ENCODE measurements at regions not wholly inside any gene's neighbourhood (a gene's known extent, or its start where the extent isn't known, plus 50 kb on each side); places are given as distances from the start of the nearest gene placed in this dataset.

GRCh38 chr22:27538666-27539065 is 262.9 kb downstream of the MN1 start:
- Histone ChIP-seq H3K27ac (replicated peaks) (no peak overlapping the region), H3K36me3 (no peaks in the 10 kb centered on the region), H3K4me3 (no peak overlapping the region), H3K4me1 (peaks cover 13% of the 10 kb centered on the region), H3K9me3 (replicated peaks) (no peaks in the 10 kb centered on the region), H3K27me3 (ENCODE audit: low read depth) (peaks cover 82% of the 10 kb centered on the region)
- no peak for DNase-seq
- intact Hi-C loops (cut with micrococcal nuclease) = no loop called here
- TF ChIP-seq CTCF (IDR thresholded peaks at IDR 0.05; ENCODE audit: borderline replicate concordance) = no peak

GRCh38 chr22:27540247-27540646 is 261.3 kb downstream of the MN1 start:
- H3K9me3 ChIP-seq (replicated peaks) = no peaks in the 10 kb centered on the region
- no peak overlapping the region for H3K4me3 ChIP-seq
- H3K27me3 ChIP-seq (ENCODE audit: low read depth) = peaks cover 83% of the 10 kb centered on the region
- H3K36me3 ChIP-seq = no peaks in the 10 kb centered on the region
- intact Hi-C loops (cut with micrococcal nuclease) = no loop called here
- no peak for TF ChIP-seq CTCF (IDR thresholded peaks at IDR 0.05; ENCODE audit: borderline replicate concordance)
- H3K27ac ChIP-seq (replicated peaks) = no peak overlapping the region
- no peak for DNase-seq
- H3K4me1 ChIP-seq = peaks cover 13% of the 10 kb centered on the region

GRCh38 chr22:27540656-27541396 is 260.7 kb downstream of the MN1 start:
- no peak overlapping the region for H3K27ac ChIP-seq (replicated peaks)
- H3K9me3 ChIP-seq (replicated peaks) = no peaks in the 10 kb centered on the region
- peaks cover 83% of the 10 kb centered on the region for H3K27me3 ChIP-seq (ENCODE audit: low read depth)
- intact Hi-C loops (cut with micrococcal nuclease) = no loop called here
- no peak for TF ChIP-seq CTCF (IDR thresholded peaks at IDR 0.05; ENCODE audit: borderline replicate concordance)
- no peak for DNase-seq
- no peak overlapping the region for H3K4me3 ChIP-seq
- H3K4me1 ChIP-seq = peaks cover 13% of the 10 kb centered on the region
- no peaks in the 10 kb centered on the region for H3K36me3 ChIP-seq

GRCh38 chr22:27541836-27542235 is 259.7 kb downstream of the MN1 start:
- Histone ChIP-seq H3K4me1 (peaks cover 10% of the 10 kb centered on the region), H3K27me3 (ENCODE audit: low read depth) (peaks cover 82% of the 10 kb centered on the region), H3K27ac (replicated peaks) (no peak overlapping the region), H3K9me3 (replicated peaks) (no peaks in the 10 kb centered on the region), H3K4me3 (no peak overlapping the region), H3K36me3 (no peaks in the 10 kb centered on the region)
- TF ChIP-seq CTCF (IDR thresholded peaks at IDR 0.05; ENCODE audit: borderline replicate concordance) = no peak
- DNase-seq = no peak
- intact Hi-C loops (cut with micrococcal nuclease) = no loop called here

- TF ChIP-seq CTCF (IDR thresholded peaks at IDR 0.05; ENCODE audit: borderline replicate concordance) = no peak
- Histone ChIP-seq H3K9me3 (replicated peaks) (no peaks in the 10 kb centered on the region), H3K27ac (replicated peaks) (no peak overlapping the region), H3K27me3 (ENCODE audit: low read depth) (peaks cover 78% of the 10 kb centered on the region), H3K4me1 (peaks cover 3% of the 10 kb centered on the region), H3K36me3 (no peaks in the 10 kb centered on the region), H3K4me3 (no peak overlapping the region)
- intact Hi-C loops (cut with micrococcal nuclease) = no loop called here
- DNase-seq = no peak
Measured at GRCh38 chr22:27542602-27543001, 259.0 kb downstream of the MN1 start.

Data from left ventricle myocardium inferior (tissue), 1 donor.